Ascending aorta (tissue), 2 donors: ENCODE measurements at regions not wholly inside any gene's neighbourhood (a gene's known extent, or its start where the extent isn't known, plus 50 kb on each side); places are given as distances from the start of the nearest gene placed in this dataset.

Source experiments
- DNase-seq, 2 donors: peaks; one replicate each; pipeline ENCODE4 v3.0.0-alpha.2; 2019; ENCODE audit warnings: low spot score in 2 of 2
- H3K27ac ChIP-seq, 2 donors: fragments of 200-600 bp; sonication (generic); one replicate each; pipeline ENCODE4 v1.5.1; 2016 to 2017; ENCODE audit warnings: mild to moderate bottlenecking in 1 of 2
- H3K27me3 ChIP-seq: fragments of 200-600 bp; sonication (generic); one replicate; pipeline ENCODE4 v1.5.1; 2017
- H3K36me3 ChIP-seq, 2 donors: fragments of 200-600 bp; sonication (generic); one replicate each; pipeline ENCODE4 v1.5.1; 2016
- H3K4me1 ChIP-seq, 2 donors: fragments of 200-600 bp; sonication (generic); one replicate each; pipeline ENCODE4 v1.5.1; 2016 to 2017; ENCODE audit warnings: mild to moderate bottlenecking in 1 of 2
- H3K4me3 ChIP-seq, 2 donors: fragments of 200-600 bp; sonication (generic); one replicate each; pipeline ENCODE4 v1.5.1; 2016 to 2017; ENCODE audit warnings: mild to moderate bottlenecking in 1 of 2
- H3K9me3 ChIP-seq, 2 donors: fragments of 200-600 bp; sonication (generic); one replicate each; pipeline ENCODE4 v1.5.1; 2016
- CTCF ChIP-seq, 3 experiments: fragments of 200-600 bp in 2 of 3; fragments of 450-650 bp in 1 of 3; sonication (generic) in 2 of 3; IDR thresholded peaks; one replicate each; pipeline ENCODE4 v1.5.1; 2016 to 2019; ENCODE audit warnings: antibody characterized with exemption in 3 of 3, mild to moderate bottlenecking in 1 of 3, moderate library complexity in 1 of 3
- intact Hi-C: fragments of 100-400 bp; cut with DNase I; formaldehyde crosslinking; loops from one replicate; pipeline ENCODE4 v1.15.1; 2023

GRCh38 chr4:3851211-3851610 is 85.0 kb downstream of the ADRA2C start:
- no peak overlapping the region for H3K27ac ChIP-seq
- no peaks in the 10 kb centered on the region for H3K27me3 ChIP-seq
- no peaks in the 10 kb centered on the region for H3K36me3 ChIP-seq
- TF ChIP-seq CTCF (IDR thresholded peaks at IDR 0.05), result no peak
- DNase-seq, result no peak
- no peaks in the 10 kb centered on the region for H3K4me1 ChIP-seq
- H3K9me3 ChIP-seq, result peaks cover 7 to 15% of the 10 kb centered on the region in 2 donors
- H3K4me3 ChIP-seq, result no peak overlapping the region
- intact Hi-C loops, result no loop called here

- no peak for TF ChIP-seq CTCF (IDR thresholded peaks at IDR 0.05)
- H3K9me3 ChIP-seq, result peaks cover 7 to 15% of the 10 kb centered on the region in 2 donors
- no peaks in the 10 kb centered on the region for H3K4me1 ChIP-seq
- no peak overlapping the region for H3K27ac ChIP-seq
- no peak overlapping the region for H3K4me3 ChIP-seq
- DNase-seq, result no peak
- H3K27me3 ChIP-seq, result no peaks in the 10 kb centered on the region
- no peaks in the 10 kb centered on the region for H3K36me3 ChIP-seq
- intact Hi-C loops, result no loop called here
Observed at GRCh38 chr4:3851881-3852280, 85.7 kb downstream of the ADRA2C start.

- no peaks in the 10 kb centered on the region for H3K36me3 ChIP-seq
- TF ChIP-seq CTCF (IDR thresholded peaks at IDR 0.05), result no peak
- peaks cover 7 to 15% of the 10 kb centered on the region in 2 donors for H3K9me3 ChIP-seq
- intact Hi-C loops, result no loop called here
- H3K4me3 ChIP-seq, result no peak overlapping the region
- H3K27me3 ChIP-seq, result no peaks in the 10 kb centered on the region
- H3K4me1 ChIP-seq, result no peaks in the 10 kb centered on the region
- no peak overlapping the region for H3K27ac ChIP-seq
- DNase-seq, result no peak
Observed at GRCh38 chr4:3852309-3852708, 86.1 kb downstream of the ADRA2C start.

GRCh38 chr4:3852711-3853110 is 86.5 kb downstream of the ADRA2C start:
- Histone ChIP-seq H3K9me3 (peaks cover 7 to 15% of the 10 kb centered on the region in 2 donors), H3K27me3 (no peaks in the 10 kb centered on the region)
- no peak for TF ChIP-seq CTCF (IDR thresholded peaks at IDR 0.05)

GRCh38 chr4:3853388-3854035 is 87.3 kb downstream of the ADRA2C start:
- no peaks in the 10 kb centered on the region for H3K36me3 ChIP-seq
- no peak overlapping the region for H3K27ac ChIP-seq
- H3K4me3 ChIP-seq, result no peak overlapping the region
- DNase-seq, result no peak
- H3K9me3 ChIP-seq, result peaks cover 7 to 15% of the 10 kb centered on the region in 2 donors
- H3K4me1 ChIP-seq, result no peaks in the 10 kb centered on the region
- no peaks in the 10 kb centered on the region for H3K27me3 ChIP-seq
- no peak for TF ChIP-seq CTCF (IDR thresholded peaks at IDR 0.05)
- intact Hi-C loops, result no loop called here

More at GRCh38 chr4:3852711-3853110, 86.5 kb downstream of the ADRA2C start:
- no peak for DNase-seq
- Histone ChIP-seq H3K27ac (no peak overlapping the region), H3K4me1 (no peaks in the 10 kb centered on the region), H3K4me3 (no peak overlapping the region), H3K36me3 (no peaks in the 10 kb centered on the region)
- intact Hi-C loops, result no loop called here

GRCh38 chr4:3854661-3855060 is 88.5 kb downstream of the ADRA2C start:
- intact Hi-C loops, result no loop called here
- Histone ChIP-seq H3K9me3 (peaks cover 7 to 8% of the 10 kb centered on the region in 2 donors), H3K36me3 (no peaks in the 10 kb centered on the region), H3K4me1 (no peaks in the 10 kb centered on the region), H3K27me3 (no peaks in the 10 kb centered on the region), H3K27ac (no peak overlapping the region), H3K4me3 (no peak overlapping the region)
- no peak for DNase-seq
- no peak for TF ChIP-seq CTCF (IDR thresholded peaks at IDR 0.05)
